WTC11 (cell line): ENCODE measurements at regions not wholly inside any gene's neighbourhood (a gene's known extent, or its start where the extent isn't known, plus 50 kb on each side); places are given as distances from the start of the nearest gene placed in this dataset.

Experiments
- ATF2 ChIP-seq: sonication (generic); formaldehyde crosslinking; IDR thresholded peaks from 2 replicates; pipeline ENCODE4 v1.8.1; 2022; ENCODE audit warnings: low read depth, missing genetic modification reagents, borderline replicate concordance
- CREM ChIP-seq: sonication (generic); formaldehyde crosslinking; IDR thresholded peaks from 2 replicates; pipeline ENCODE4 v1.8.1; 2022; ENCODE audit warnings: mild to moderate bottlenecking, missing genetic modification reagents, moderate library complexity
- JUN ChIP-seq: sonication (generic); formaldehyde crosslinking; IDR thresholded peaks from 2 replicates; pipeline ENCODE4 v1.8.0; 2023; ENCODE audit warnings: mild to moderate bottlenecking, missing genetic modification reagents
- NR1H2 ChIP-seq: sonication (generic); formaldehyde crosslinking; IDR thresholded peaks from 2 replicates; pipeline ENCODE4 v1.9.0; 2021; ENCODE audit warnings: mild to moderate bottlenecking, moderate library complexity, missing genetic modification reagents
- PRRX2 ChIP-seq: fragments of 250-450 bp; sonication (Bioruptor Pico); IDR thresholded peaks from 2 replicates; pipeline ENCODE4 v1.8.0; 2021; ENCODE audit warnings: mild to moderate bottlenecking
- SMAD4 ChIP-seq: sonication (generic); formaldehyde crosslinking; IDR thresholded peaks from 2 replicates; pipeline ENCODE4 v1.8.0; 2022; ENCODE audit warnings: mild to moderate bottlenecking, missing genetic modification reagents
- SP1 ChIP-seq: sonication (generic); formaldehyde crosslinking; conservative IDR thresholded peaks from 2 replicates; pipeline ENCODE4 v1.8.1; 2022; ENCODE audit warnings: missing genetic modification reagents
- TEAD4 ChIP-seq: sonication (generic); formaldehyde crosslinking; IDR thresholded peaks from 2 replicates; pipeline ENCODE4 v1.8.0; 2022; ENCODE audit warnings: mild to moderate bottlenecking, missing genetic modification reagents
- ZNF263 ChIP-seq: sonication (generic); formaldehyde crosslinking; IDR thresholded peaks from 2 replicates; pipeline ENCODE4 v1.8.1; 2022; ENCODE audit warnings: low read depth, mild to moderate bottlenecking, moderate library complexity, missing genetic modification reagents
- ZNF317 ChIP-seq: sonication (generic); formaldehyde crosslinking; IDR thresholded peaks from 2 replicates; pipeline ENCODE4 v1.8.1; 2023; ENCODE audit warnings: low read depth, mild to moderate bottlenecking, moderate library complexity, missing genetic modification reagents, borderline replicate concordance
- ZNF416 ChIP-seq: fragments of 250-450 bp; sonication (Bioruptor Pico); IDR thresholded peaks from 2 replicates; pipeline ENCODE4 v1.9.0; 2021; ENCODE audit warnings: mild to moderate bottlenecking, inconsistent platforms
- TF ChIP-seq, protein P1 (sequence below): fragments of 200-600 bp; IDR thresholded peaks from 2 replicates; pipeline ENCODE4 v1.8.0; 2022; ENCODE audit warnings: antibody characterized with exemption
- TF ChIP-seq, protein P2 (sequence below): sonication (generic); formaldehyde crosslinking; conservative IDR thresholded peaks from 2 replicates; pipeline ENCODE4 v1.8.1; 2022; ENCODE audit warnings: mild to moderate bottlenecking, missing genetic modification reagents

- TF ChIP-seq, protein P1, sequence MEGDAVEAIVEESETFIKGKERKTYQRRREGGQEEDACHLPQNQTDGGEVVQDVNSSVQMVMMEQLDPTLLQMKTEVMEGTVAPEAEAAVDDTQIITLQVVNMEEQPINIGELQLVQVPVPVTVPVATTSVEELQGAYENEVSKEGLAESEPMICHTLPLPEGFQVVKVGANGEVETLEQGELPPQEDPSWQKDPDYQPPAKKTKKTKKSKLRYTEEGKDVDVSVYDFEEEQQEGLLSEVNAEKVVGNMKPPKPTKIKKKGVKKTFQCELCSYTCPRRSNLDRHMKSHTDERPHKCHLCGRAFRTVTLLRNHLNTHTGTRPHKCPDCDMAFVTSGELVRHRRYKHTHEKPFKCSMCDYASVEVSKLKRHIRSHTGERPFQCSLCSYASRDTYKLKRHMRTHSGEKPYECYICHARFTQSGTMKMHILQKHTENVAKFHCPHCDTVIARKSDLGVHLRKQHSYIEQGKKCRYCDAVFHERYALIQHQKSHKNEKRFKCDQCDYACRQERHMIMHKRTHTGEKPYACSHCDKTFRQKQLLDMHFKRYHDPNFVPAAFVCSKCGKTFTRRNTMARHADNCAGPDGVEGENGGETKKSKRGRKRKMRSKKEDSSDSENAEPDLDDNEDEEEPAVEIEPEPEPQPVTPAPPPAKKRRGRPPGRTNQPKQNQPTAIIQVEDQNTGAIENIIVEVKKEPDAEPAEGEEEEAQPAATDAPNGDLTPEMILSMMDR = no peak
- TF ChIP-seq TEAD4 = no peak
- TF ChIP-seq SMAD4 (CRISPR knock-in tag) = no peak
- TF ChIP-seq, protein P2, sequence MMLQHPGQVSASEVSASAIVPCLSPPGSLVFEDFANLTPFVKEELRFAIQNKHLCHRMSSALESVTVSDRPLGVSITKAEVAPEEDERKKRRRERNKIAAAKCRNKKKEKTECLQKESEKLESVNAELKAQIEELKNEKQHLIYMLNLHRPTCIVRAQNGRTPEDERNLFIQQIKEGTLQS (CRISPR knock-in tag) = no peak
- TF ChIP-seq SP1 (CRISPR knock-in tag) = no peak
- no peak for TF ChIP-seq JUN (CRISPR knock-in tag)
- no peak for TF ChIP-seq ZNF263 (CRISPR knock-in tag)
- no peak for TF ChIP-seq NR1H2
- TF ChIP-seq ZNF317 (CRISPR knock-in tag) = no peak
- no peak for TF ChIP-seq CREM
- no peak for TF ChIP-seq ZNF416 (CRISPR knock-in tag)
- no peak for TF ChIP-seq ATF2 (CRISPR knock-in tag)
- no peak for TF ChIP-seq PRRX2 (CRISPR knock-in tag)
Observed at GRCh38 chr3:135803028-135803692, 162.4 kb upstream of the PPP2R3A start.
